Smooth muscle cell (in vitro differentiated cells): ENCODE measurements at regions not wholly inside any gene's neighbourhood (a gene's known extent, or its start where the extent isn't known, plus 50 kb on each side); places are given as distances from the start of the nearest gene placed in this dataset.

Source experiments
- DNase-seq: peaks from one replicate; lab custom pipeline; 2025; ENCODE audit not compliant: unreplicated experiment; lab: John Stamatoyannopoulos, UW
- H2AFZ ChIP-seq: fragments of 200-600 bp; sonication (generic); 2 replicates; pipeline ENCODE4 v1.6.0; 2016; ENCODE audit warnings: antibody characterized with exemption, low read depth, mild to moderate bottlenecking
- H3F3A ChIP-seq: fragments of 200-600 bp; sonication (generic); 2 replicates; pipeline ENCODE4 v1.6.0; 2017; ENCODE audit warnings: antibody characterized with exemption, low read depth
- H3K27ac ChIP-seq: fragments of 200-600 bp; sonication (generic); 2 replicates; pipeline ENCODE4 v1.5.1; 2016; ENCODE audit warnings: low read depth, mild to moderate bottlenecking
- H3K27me3 ChIP-seq: fragments of 200-600 bp; sonication (generic); 2 replicates; pipeline ENCODE4 v1.6.1; 2016; ENCODE audit warnings: low read depth, mild to moderate bottlenecking
- H3K36me3 ChIP-seq: fragments of 200-600 bp; sonication (generic); 2 replicates; pipeline ENCODE4 v1.5.1; 2016; ENCODE audit warnings: low read depth
- H3K4me1 ChIP-seq: fragments of 200-600 bp; sonication (generic); 2 replicates; pipeline ENCODE4 v1.5.1; 2016; ENCODE audit warnings: low read depth
- H3K4me2 ChIP-seq: fragments of 200-600 bp; sonication (generic); 2 replicates; pipeline ENCODE4 v1.6.0; 2016; ENCODE audit warnings: mild to moderate bottlenecking
- H3K4me3 ChIP-seq: fragments of 200-600 bp; sonication (generic); 2 replicates; pipeline ENCODE4 v1.5.1; 2016; ENCODE audit warnings: mild to moderate bottlenecking
- H3K79me2 ChIP-seq: fragments of 200-600 bp; sonication (generic); 2 replicates; pipeline ENCODE4 v1.6.0; 2016; ENCODE audit warnings: low read depth, mild to moderate bottlenecking
- H3K9ac ChIP-seq: fragments of 200-600 bp; sonication (generic); 2 replicates; pipeline ENCODE4 v1.6.0; 2016; ENCODE audit warnings: low read depth
- H3K9me3 ChIP-seq: fragments of 200-600 bp; sonication (generic); replicated peaks from 2 replicates; pipeline ENCODE4 v1.5.1; 2016; ENCODE audit warnings: low read depth
- H4K20me1 ChIP-seq: fragments of 200-600 bp; sonication (generic); 2 replicates; pipeline ENCODE4 v1.6.0; 2016; ENCODE audit warnings: low read depth
- CTCF ChIP-seq: fragments of 200-600 bp; sonication (generic); IDR thresholded peaks from 2 replicates; pipeline ENCODE4 v1.5.1; 2017; ENCODE audit warnings: borderline replicate concordance, mild to moderate bottlenecking, antibody characterized with exemption; ENCODE audit not compliant: insufficient read depth, poor library complexity, severe bottlenecking
- WGBS: methylation state at CpG from one replicate; pipeline ENCODE4 v1.1.7; 2016; ENCODE audit warnings: low lambda C conversion rate; 5-methylcytosine and 5-hydroxymethylcytosine counted together

- Histone ChIP-seq H4K20me1 (no peaks in the 10 kb centered on the region), H3K9ac (peak overlapping the region; percentile 62), H3K4me1 (peaks cover 7% of the 10 kb centered on the region), H3K9me3 (no peaks in the 10 kb centered on the region), H3K36me3 (no peaks in the 10 kb centered on the region), H3K27ac (peak overlapping the region; percentile 84), H2AFZ (no peak overlapping the region), H3K4me2 (peak overlapping the region; percentile 52), H3F3A (no peaks in the 10 kb centered on the region), H3K27me3 (no peaks in the 10 kb centered on the region), H3K4me3 (no peak overlapping the region), H3K79me2 (no peaks in the 10 kb centered on the region)
- peak; percentile 12 for TF ChIP-seq CTCF
- DNase-seq, result no peak
- WGBS, result 25% methylated on average over 5 of the region's 5 CpGs
Observed at GRCh38 chr16:73390491-73390890, 342.6 kb upstream of the ZFHX3 start.

GRCh38 chr16:73389085-73389484 is 341.2 kb upstream of the ZFHX3 start:
- Histone ChIP-seq H3K27me3 (no peaks in the 10 kb centered on the region), H3K27ac (no peak overlapping the region), H2AFZ (no peak overlapping the region)

GRCh38 chr16:73387979-73388378 is 340.1 kb upstream of the ZFHX3 start:
- no peaks in the 10 kb centered on the region for H3K79me2 ChIP-seq

More at GRCh38 chr16:73389085-73389484, 341.2 kb upstream of the ZFHX3 start:
- H3K9ac ChIP-seq, result no peak overlapping the region
- H3K9me3 ChIP-seq, result no peaks in the 10 kb centered on the region
- H3K4me3 ChIP-seq, result no peak overlapping the region
- no peaks in the 10 kb centered on the region for H4K20me1 ChIP-seq
- no peaks in the 10 kb centered on the region for H3K79me2 ChIP-seq
- DNase-seq, result no peak
- H3K4me1 ChIP-seq, result peaks cover 7% of the 10 kb centered on the region
- 25% methylated on average over 6 of the region's 6 CpGs for WGBS
- no peaks in the 10 kb centered on the region for H3K36me3 ChIP-seq
- H3K4me2 ChIP-seq, result peak overlapping the region; percentile 59
- H3F3A ChIP-seq, result no peaks in the 10 kb centered on the region
- TF ChIP-seq CTCF, result no peak

More at GRCh38 chr16:73387979-73388378, 340.1 kb upstream of the ZFHX3 start:
- Histone ChIP-seq H4K20me1 (no peaks in the 10 kb centered on the region), H3K4me1 (peaks cover 7% of the 10 kb centered on the region), H2AFZ (no peak overlapping the region), H3K27me3 (no peaks in the 10 kb centered on the region), H3F3A (no peaks in the 10 kb centered on the region), H3K9ac (no peak overlapping the region), H3K9me3 (no peaks in the 10 kb centered on the region), H3K4me3 (no peak overlapping the region), H3K27ac (no peak overlapping the region), H3K36me3 (no peaks in the 10 kb centered on the region), H3K4me2 (no peak overlapping the region)
- DNase-seq, result no peak
- 92% methylated on average over 3 of the region's 3 CpGs for WGBS
- TF ChIP-seq CTCF, result no peak
